Forelimb muscle (tissue), 1 donor: ENCODE measurements at regions not wholly inside any gene's neighbourhood (a gene's known extent, or its start where the extent isn't known, plus 50 kb on each side); places are given as distances from the start of the nearest gene placed in this dataset.

Experiments used
- DNase-seq: peaks from one replicate; pipeline ENCODE4 v3.0.0-alpha.2; 2013; ENCODE audit warnings: low read depth

- DNase-seq: no peak
Measured at GRCh38 chr6:51528556-51528955, 558.9 kb downstream of the PKHD1 start.

GRCh38 chr6:51529240-51529639, 558.2 kb downstream of the PKHD1 start:
- no peak for DNase-seq

DNA sequence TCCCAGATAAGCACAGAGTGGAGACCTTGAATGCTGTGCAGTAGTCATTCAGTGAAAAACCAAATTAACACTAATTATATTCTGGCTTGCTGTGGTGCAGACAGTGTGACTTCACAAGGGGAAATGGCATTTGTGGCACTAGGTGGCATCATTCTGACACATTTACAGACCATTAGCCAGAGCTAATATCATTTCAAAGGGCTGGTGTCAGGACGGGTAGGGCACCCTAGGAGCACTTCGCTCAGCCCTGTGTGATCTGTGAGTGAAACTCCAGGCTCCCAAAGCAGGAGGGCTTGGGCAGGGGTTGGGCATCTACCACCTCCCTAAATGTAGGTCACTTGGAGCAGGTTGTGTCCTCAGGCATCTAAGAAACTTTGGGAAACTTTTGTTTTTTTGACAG, 555.8 kb downstream of the PKHD1 start:
- DNase-seq: no peak

- no peak for DNase-seq
Measured at GRCh38 chr6:51533962-51534361, 553.5 kb downstream of the PKHD1 start.

DNA sequence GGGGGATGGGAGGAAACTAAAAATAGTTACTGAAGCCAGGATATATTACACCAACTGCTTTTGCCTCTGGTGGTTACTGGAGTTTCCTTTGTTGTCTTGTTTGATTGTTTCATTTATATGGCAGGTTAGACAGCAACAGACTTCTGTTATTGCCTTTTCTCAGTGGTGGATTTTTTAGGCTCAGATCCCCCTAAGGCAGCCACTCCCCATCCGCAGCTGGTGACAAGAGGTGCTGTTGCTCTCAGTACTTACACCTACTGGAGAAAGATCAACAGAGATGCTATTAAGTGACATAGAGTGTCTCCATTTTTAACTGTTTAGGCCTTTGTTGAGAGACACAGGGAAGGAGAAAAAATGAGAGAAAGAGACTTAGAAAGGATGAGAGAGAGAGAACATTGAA, 552.1 kb downstream of the PKHD1 start:
- no peak for DNase-seq

DNA sequence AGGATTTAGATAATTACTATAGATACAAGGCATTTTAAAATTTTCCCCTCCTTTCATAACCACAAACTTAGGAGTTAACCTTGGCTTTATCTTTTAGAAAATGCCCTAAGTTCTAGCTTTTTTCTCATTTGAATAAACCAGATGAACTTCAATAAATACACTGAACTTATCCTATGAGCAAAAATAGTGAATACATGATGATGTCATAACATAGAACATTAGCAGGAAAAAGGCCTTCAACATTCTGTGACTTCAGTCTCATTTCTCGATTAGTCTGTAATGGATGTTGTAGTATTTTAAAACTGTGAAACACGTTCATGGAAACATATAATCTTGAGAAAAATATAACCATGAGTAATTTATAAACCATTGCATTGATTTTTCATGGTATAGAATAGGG, 550.7 kb downstream of the PKHD1 start:
- no peak for DNase-seq

DNA sequence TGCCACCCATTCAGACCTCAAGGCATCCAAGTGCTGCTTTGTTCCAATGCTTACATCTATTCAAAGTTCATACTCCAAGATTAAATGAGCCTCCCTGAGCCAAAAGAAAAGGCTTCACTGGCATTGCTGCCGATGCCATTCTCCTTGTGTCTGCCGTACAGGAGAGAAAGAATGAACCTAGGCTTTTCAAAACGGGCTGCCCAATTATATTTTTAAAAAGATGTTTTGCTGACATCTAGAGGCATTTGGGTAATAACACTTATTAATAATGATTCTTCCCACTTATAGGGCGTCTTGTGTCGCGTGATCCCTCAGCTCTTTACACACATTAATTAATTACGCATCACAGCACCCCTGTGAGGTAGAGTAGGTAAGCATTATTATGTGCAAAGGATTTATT, 545.6 kb downstream of the PKHD1 start:
- no peak for DNase-seq

GRCh38 chr6:51542475-51542874, 544.9 kb downstream of the PKHD1 start:
- DNase-seq: no peak

DNA sequence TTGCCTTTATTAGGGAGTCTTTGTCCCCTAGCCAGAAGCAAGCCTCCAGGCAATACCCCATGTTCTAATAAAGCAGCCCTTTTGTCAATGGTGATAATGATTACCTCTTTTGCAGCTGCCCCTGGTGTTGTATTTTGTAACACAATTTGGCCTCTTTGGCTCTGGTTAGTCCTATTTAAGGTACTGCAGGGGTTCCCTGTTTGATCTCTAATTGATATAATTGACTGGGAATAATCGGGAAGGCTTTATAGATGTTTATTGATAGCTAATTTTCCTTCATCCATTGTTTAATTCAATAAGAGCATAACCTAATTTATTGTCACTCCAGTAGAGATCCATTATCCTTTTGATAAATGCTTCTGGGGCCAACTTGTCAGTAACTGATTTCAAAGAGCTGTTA, 537.2 kb downstream of the PKHD1 start:
- DNase-seq: no peak

- DNase-seq: no peak
Measured at GRCh38 chr6:51552435-51552834, 535.0 kb downstream of the PKHD1 start.

GRCh38 chr6:51553246-51554015, 534.0 kb downstream of the PKHD1 start:
- DNase-seq: no peak

DNA sequence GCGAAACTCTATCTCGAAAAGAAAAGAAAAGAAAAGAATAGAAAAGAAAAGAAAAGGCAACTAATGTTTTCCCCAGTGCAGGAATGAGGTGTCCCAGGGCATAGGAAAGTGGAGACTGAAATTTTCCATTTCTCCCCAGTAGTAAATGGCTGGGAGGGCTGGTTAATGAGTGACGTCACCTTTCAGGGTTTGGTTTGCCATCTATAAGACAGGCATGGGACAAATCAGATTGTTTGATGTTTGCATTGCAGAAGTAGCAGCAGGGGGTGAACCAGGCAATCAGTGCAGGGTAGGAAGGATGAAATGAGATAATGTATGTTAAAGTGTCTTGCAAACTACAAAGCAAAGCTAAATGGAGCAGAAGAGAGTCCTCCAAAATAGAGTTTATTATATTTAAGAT, 533.4 kb downstream of the PKHD1 start:
- no peak for DNase-seq

GRCh38 chr6:51559059-51559458, 528.4 kb downstream of the PKHD1 start:
- DNase-seq: no peak

DNA sequence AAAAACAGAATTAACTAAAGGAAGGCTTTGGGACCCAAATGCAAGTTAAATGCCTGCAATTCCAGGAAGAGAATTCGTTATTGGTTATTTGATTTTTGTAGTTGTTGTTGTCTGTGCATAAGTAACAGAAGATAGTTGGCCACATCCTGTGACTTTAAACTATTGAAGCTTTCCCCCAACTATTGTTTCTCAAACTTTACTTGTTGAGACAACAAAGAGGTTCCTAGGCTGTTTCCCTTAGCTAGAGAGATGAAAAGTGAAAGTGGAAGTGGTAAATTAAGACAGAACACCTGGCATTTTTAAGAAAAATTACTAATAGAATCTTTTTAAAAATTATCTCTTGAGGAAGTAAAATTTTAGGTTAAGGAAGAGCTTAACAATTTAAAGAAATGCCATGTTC, 525.2 kb downstream of the PKHD1 start:
- DNase-seq: no peak
